Epidermal melanocyte (primary cell): ENCODE measurements at regions not wholly inside any gene's neighbourhood (a gene's known extent, or its start where the extent isn't known, plus 50 kb on each side); places are given as distances from the start of the nearest gene placed in this dataset.

Source experiments
- DNase-seq: peaks from one replicate; pipeline ENCODE4 v3.0.0; 2011; ENCODE audit warnings: low spot score; ENCODE audit not compliant: insufficient read length

DNA sequence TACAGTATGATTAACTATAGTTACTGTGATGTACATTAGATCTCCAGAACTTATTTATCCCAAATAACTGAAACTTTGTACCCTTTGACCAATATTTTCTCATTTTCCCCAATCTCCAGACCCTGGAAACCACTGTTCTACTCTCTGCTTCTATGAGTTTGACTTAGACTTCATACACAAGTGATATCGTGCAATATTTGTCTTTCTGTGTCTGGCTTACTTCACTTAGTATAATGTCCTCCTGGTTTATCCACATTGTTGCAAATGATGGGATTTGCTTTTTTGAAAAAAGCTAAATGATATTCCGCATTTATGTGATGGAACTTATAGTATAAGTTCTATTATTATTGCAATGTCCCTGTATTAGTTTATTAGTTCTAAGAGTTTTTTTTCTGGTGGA, 81.8 kb upstream of the SOD3 start:
- DNase-seq = no peak

DNA sequence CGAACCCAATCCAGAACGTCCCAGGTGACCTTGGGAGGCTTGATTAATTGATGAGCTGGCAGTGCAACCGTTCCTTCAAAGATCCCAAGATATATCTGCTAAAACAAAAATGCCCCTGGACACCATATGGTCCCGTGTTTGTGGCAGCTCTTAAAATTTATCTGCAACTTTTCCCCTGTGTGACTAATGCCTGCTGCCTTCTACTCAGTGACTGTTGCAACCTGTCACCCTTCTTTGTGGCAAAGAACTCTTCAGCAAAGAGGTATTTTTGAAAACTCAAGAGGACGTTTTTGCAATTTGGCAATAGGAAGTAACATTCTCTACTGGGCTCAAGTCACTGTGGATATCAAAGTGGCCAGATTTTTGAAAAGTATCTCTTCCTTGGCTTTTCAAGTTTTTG, 75.8 kb upstream of the SOD3 start:
- DNase-seq = no peak

DNA sequence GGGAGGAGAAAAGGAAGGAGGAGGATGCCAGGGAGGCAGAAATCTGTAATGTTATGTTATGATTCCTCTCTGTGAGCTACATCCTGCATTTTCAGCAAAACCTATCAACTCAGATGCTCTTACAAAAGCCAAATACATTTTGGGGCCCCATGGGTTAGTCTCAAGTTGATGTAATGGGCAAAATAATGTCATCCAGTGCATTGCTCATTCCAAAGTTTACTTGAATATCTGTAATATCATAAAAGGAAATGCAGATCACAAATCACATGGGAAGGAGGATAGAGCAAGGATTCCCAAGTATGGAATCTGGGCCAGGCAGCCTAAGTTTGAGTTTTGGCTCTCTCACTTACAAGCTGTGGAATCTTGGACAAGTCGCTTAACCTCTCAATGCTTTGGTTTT, 74.9 kb upstream of the SOD3 start:
- DNase-seq = no peak

DNA sequence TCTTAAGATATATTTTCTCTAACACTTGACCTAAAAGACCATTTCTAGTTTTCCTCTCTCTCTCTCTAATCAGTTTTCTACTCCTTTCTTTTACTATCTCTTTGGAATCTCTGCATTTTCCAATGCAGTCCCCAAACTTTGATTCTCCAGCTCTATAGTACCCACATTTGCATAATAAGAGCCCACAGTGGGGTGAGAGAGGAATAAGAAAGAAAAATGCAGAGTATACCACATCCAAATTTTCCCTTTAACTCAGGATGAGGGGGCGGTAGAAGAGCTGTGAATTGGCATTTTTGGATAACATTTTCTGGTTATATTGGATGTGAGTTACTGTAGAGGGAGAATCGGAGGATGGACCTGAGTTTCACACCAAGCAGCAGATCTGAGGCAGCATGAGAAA, 74.4 kb upstream of the SOD3 start:
- DNase-seq = no peak

DNA sequence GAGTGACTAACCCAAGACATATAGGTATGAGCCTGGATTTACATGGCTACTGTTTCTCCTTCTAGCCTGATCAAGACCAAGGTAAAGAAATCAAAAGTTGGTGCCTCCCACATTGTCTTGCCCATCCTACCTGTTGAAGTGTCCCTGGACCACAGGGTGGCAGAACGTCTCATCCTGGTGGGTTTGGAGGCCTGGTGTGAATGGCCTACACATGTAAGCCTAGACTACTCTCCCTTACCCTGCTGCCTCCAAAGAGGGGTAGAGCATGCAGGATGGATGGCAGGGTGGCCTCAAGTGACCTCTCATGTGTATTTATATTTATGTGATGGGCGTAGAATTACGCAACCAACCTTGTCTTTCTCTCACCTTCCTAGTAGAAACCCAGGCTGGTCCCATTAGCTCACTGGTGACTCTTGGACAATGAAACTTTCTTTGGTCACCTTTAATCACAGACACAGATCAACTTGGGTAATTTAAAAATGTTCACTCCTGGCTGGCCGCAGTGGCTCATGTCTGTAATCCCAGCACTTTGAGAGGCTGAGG, 73.3 kb upstream of the SOD3 start:
- DNase-seq = no peak

DNA sequence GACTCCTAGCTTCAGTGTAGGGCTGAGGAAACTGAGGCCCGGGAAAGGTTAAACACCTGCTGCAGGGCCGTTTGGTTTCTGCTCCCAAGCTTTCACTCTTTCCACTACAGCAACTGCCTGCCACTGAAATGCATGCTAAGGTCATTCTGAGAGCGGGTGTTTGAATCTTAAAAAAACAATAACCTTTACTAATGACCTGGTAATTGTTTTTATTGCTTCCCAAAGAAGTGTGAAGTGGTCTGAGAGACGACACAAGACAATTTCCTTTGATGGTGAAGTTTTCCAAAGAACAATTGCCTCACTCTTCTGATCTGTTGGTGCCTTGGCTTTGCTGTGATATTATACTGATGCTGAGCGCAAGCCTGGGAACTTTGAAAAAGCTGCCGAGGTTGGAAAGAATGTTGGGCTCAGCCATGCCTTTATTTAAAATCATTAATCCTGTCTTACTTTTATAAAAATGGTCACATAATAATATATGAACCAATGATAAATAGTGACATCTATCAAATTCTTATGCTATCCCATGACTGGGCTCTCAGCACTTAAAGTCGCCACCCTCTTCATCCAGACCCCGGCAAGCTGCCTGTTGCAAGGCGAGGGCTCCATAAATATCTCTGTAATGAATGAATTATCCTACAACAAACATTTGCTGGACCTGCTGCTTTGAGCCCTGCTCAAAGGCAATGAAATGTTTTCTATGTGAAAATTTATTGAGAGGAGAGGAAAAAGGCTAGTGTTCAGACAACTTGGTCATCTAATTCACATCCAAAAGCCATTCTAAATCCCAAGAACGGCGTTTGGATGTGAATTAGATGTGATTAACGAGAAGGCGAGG, 67.8 kb upstream of the SOD3 start:
- DNase-seq = no peak

DNA sequence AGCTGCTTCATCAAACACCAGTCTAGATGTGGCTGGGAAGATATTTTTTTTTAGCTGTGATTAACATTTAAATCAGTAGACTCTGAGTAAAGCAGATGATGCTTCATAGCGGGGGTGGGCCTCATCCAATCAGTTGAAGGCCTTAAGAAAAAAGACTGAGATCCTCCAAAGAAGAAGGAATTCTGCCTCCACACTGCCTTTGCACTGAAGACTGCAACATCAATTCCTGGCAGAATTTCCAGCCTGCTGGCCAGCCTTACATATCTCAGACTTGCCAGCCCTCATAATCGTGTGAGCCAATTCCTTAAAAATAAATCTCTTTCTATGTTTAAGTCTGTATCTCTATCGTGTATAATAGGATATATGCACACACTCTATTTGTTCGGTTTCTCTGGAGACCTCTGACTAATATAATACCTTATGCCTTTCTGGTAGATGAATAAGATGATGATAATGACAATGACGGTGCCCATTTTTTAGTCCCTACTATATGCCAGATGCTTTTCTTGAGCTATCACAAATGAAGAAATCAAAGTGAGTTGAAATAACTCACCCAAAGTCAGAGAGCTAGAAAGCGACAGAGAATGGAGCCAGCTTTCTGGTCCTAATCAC, 66.1 kb upstream of the SOD3 start:
- no peak for DNase-seq

DNA sequence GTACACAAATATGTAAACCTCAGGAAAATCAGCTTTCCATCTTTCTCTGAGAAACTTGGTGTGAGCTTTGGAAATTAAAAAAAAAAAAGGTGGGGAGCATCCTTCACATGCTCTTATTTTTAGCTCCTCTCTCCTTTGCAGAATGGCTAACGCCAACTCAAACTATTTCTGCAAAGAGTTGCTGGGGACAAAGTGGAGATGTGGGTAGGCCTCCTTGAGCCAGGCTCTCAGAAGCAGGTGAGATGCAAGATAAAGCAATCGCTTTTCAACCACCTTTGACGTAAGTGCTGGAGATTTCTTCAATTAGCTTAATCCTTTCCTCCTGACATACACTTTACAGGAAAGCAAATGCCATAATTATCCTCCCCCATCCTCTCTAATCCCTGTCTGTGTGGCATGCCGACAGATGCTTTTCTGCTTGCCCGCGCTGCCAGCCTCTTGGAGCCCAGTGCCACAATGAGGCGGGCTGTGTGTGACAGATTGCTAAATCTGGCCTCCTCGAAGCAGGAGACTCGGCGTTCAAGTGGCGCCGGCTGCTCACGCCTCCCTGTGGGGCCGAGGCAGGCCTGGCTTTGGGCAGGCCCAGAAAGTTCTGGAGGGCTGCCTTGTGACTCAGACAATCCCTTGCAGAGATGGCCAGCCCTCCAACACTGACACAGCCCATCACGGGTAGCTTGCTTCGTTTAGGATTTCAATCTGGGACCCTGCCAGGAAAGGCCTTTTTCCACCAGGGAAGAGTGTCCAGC, 64.9 kb upstream of the SOD3 start:
- DNase-seq = no peak

DNA sequence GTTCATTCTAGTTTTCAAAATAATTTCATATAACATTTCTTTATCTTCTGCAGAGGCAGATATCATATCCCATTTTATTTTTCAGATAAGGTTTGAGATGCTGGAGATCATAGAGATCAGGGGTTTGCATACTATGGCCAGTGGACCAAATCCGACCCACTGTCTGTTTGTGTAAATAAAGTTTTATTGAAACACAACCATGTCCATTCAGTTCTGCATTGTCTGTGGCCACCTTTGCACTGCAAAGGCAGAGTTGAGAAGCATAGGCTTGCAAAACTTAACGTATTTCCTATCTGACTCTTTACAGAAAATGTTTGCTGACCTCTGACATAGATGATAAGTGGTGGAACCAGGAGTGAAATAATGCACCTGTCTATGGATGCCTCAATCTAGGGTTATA, 63.9 kb upstream of the SOD3 start:
- DNase-seq = no peak

DNA sequence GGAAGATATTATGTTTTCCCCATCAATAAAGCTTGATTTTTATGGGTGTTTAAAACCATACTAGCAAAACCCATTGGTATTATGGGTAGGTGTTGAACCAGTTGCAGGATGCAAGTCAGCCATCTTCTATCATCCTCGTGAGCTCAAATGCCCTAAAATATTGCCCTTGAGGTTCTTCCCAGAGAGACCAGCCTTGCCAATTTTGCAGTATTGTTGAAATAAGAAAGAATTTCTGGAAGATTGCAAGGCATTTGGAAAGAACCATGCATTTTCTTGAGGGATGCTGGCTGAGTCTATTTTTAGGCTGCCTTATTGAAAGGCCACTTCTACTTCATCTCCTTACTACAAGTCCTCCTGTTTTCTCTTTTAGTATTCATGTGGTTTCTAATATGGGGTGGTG, 60.9 kb upstream of the SOD3 start:
- no peak for DNase-seq

DNA sequence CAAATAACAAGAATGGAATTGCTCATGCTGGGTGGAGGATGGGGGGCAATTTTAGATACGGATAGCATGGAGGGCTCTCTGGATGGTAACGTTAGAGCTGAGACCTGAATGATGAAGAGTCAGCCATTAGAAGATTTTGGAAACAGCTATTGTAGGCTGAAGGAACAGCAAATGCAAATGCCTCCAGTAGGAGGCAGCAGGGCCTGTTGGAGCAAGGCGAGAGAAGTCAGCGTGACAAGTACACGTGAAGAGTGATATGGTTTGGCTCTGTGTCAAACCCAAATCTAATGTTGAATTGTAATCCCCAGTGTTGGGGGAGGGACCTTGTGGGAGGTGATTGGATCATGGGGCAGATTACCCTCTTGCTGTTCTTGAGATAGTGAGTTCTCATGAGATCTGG, 59.3 kb upstream of the SOD3 start:
- DNase-seq = no peak

DNA sequence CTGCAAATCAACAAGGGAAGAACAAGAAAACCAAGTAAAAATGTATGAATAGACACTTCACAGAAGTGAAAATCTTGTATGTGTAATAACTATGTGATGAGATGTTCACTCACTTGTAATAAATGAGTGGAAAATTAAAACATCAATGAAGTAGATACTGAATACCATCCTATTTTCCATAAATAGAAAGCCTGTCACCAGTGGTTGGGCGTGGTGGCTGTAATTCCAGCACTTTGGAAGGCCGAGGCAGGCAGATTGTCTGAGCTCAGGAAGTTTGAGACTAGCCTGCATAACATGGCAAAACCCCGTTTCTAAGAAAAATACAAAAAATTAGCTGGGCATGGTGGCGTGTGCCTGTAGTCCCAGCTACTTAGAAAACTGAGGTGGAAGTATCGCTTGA, 53.5 kb upstream of the SOD3 start:
- DNase-seq = no peak

DNA sequence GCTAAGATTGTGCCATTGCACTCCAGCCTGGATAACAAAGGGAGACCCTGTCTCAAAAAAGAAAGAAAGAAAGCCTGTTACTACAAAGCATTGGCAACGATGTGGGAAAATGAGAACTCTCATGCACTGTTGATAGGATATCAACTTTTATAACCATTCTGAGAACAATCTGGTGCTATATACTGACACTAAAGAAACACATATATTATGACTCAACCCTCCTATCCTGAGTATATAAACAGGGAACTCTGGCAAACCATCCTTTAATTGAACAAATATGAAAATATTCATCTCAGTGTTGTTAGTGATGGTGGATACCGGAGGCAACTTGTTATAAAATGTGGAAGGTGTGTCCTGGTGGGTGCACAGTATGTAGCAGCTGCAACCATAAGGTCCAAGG, 53.0 kb upstream of the SOD3 start:
- DNase-seq = no peak

DNA sequence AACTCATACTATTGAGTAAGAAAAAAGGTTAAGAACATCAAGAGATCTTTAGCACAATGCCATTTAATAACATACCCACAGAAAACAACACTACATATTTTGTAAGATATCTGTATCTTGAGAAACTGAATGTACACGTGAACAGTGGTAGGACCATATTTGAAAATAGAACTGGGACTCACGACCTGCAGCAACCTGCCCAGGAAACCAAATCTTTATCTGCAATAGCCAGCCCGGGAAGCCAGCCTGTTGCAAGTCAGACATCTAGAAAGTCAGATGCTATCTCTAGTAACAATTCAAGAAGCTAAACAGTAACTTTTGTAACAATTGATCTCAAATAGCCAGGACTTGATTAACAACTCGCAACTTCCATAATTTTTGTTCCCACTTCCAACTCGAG, 52.6 kb upstream of the SOD3 start:
- no peak for DNase-seq

DNA sequence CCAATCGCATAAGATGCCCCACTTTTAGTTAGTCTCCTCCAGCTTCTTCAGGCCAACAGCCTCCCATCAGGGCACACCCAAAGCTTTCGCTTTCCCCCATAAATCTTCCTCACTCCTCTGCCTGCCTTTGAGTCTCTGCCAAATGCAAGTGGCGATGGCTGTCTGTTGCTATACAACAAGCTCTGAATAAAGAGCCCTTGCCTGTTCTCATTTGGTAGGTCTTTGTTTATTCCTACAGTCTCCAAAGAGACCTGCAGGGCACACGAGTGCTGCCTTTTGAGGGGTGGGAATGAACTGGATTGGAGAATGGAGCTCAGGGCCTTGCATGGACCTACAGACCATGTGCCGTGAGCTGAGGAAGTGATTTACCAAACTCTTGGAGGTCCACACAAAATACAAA, 52.2 kb upstream of the SOD3 start:
- no peak for DNase-seq

DNA sequence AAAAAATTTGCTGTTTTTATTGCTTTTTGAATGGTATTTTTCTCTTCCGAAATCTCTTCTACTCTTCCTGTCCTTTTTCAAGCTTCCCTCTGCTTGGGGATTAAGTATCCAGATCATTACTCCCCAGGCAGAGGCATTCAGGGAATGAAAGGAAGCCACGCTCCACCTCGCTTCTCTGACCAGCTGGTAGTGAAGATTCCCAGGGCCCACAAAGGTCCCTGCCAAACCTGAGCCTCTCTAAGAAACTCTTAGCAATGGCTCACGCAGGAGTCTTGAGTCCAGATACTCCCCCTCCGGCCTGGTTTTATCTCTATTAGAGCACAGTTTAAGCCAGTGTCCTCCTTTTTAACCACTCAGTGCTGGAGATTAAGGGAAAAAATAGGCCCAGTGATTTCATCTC, 51.4 kb upstream of the SOD3 start:
- no peak for DNase-seq

DNA sequence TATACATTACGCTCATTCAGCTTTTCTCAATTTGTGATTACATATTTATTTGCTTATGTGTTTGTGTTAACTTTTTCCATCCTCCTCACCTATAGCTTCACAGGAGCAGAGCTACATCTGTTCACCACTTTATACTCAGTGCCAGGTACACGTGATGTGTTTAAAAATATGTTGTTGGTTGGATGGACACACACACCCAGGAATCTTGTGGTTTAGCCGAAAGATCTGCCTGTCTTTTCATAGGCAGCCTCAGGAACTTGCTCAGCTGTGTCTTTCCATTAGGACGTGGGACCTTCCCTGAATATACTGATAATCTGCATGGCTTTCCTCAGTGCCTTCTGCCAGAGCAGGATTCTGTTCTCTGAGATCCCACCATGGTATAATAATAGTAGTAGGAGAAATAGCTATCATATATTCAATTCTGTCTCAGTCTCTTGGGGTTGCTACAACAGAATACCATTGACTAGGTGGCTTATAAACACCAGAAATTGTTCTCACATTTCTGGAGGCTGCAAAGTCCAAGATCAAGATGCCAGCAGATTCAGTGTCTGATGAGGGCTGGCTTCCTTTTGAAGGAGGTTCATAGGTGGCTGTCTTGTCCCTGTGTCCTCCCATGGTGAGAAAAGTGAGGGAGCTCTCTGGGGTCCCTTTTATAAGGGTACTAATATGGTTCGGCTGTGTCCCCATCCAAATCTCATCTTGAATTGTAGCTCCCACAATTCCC, 50.0 kb upstream of the SOD3 start:
- no peak for DNase-seq
